Neural progenitor cell (in vitro differentiated cells): ENCODE measurements at regions not wholly inside any gene's neighbourhood (a gene's known extent, or its start where the extent isn't known, plus 50 kb on each side); places are given as distances from the start of the nearest gene placed in this dataset.

ENCODE experiments used
- EZH2 ChIP-seq: fragments of 200-600 bp; sonication (generic); IDR thresholded peaks from 2 replicates; pipeline ENCODE4 v1.6.1; 2017; ENCODE audit warnings: antibody characterized with exemption, mild to moderate bottlenecking, moderate library complexity
- TF ChIP-seq, protein P1 (sequence below): fragments of 200-600 bp; sonication (generic); IDR thresholded peaks from 2 replicates; pipeline ENCODE4 v1.5.1; 2017; ENCODE audit warnings: antibody characterized with exemption, mild to moderate bottlenecking

DNA sequence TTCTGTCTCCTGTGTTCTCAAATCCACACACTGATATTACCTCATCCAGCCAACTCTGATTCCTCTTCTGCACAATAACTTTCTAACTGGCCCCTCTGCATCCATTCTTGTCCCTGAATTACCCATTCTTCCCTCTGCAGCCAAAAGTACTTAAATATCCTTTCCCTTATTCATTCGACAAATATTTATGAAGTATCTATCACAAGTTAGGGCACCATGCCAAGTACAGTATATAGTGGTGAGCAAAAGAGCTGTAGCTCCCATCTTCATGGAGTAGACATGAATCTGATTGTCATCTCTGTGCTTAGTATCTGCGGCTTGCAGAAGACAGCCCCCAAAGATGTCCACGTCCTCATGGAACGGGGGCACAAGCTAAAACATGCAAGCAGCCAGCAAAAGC, 316.8 kb downstream of the SETD4 start:
- TF ChIP-seq, protein P1, sequence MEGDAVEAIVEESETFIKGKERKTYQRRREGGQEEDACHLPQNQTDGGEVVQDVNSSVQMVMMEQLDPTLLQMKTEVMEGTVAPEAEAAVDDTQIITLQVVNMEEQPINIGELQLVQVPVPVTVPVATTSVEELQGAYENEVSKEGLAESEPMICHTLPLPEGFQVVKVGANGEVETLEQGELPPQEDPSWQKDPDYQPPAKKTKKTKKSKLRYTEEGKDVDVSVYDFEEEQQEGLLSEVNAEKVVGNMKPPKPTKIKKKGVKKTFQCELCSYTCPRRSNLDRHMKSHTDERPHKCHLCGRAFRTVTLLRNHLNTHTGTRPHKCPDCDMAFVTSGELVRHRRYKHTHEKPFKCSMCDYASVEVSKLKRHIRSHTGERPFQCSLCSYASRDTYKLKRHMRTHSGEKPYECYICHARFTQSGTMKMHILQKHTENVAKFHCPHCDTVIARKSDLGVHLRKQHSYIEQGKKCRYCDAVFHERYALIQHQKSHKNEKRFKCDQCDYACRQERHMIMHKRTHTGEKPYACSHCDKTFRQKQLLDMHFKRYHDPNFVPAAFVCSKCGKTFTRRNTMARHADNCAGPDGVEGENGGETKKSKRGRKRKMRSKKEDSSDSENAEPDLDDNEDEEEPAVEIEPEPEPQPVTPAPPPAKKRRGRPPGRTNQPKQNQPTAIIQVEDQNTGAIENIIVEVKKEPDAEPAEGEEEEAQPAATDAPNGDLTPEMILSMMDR: no peak
- TF ChIP-seq EZH2: no peak
